IMR-90 (cell line): ENCODE measurements at regions not wholly inside any gene's neighbourhood (a gene's known extent, or its start where the extent isn't known, plus 50 kb on each side); places are given as distances from the start of the nearest gene placed in this dataset.

Source experiments
- ATAC-seq: fragments of 200-7000 bp; cut with Tn5 transposase; 2 replicates; pipeline ENCODE4 v1.9.1; 2020; ENCODE audit warnings: low read depth, mild to moderate bottlenecking, moderate library complexity
- BruUV-seq: library from RNA; stranded (reverse); fragments of 400-500 nt; replicated peaks from 2 replicates; lab custom pipeline; 2021; lab: Mats Ljungman, UMichigan
- CTCF ChIA-PET: fragments of 300-600 bp; formaldehyde crosslinking; extraction: SDS; loops from one replicate; lab custom pipeline; 2021; ENCODE audit warnings: antibody characterized with exemption; lab: Yijun Ruan, JAX
- POLR2A ChIA-PET: fragments of 300-600 bp; sonication (Branson Sonifier 250); formaldehyde crosslinking; loops from one replicate; lab custom pipeline; 2022; ENCODE audit warnings: antibody characterized with exemption; ENCODE audit not compliant: unreplicated experiment; lab: Charles Lee
- DNase-seq: peaks from one replicate; pipeline ENCODE4 v3.0.0; 2013
- H2AFZ ChIP-seq: replicated peaks from 2 replicates; pipeline ENCODE3; 2013; ENCODE audit warnings: low read length, mild to moderate bottlenecking; ENCODE audit not compliant: poor library complexity
- H2AK5ac ChIP-seq: 2 replicates; pipeline ENCODE4 v1.6.1; 2013; ENCODE audit warnings: low read depth, low read length, inconsistent platforms
- H2AK9ac ChIP-seq: replicated peaks from 2 replicates; pipeline ENCODE3; 2013; ENCODE audit warnings: mild to moderate bottlenecking, low read depth, low read length, moderate library complexity; ENCODE audit not compliant: poor library complexity
- H2BK120ac ChIP-seq: 2 replicates; pipeline ENCODE4 v1.6.1; 2013; ENCODE audit warnings: low read depth, low read length, inconsistent platforms
- H2BK15ac ChIP-seq: 3 replicates; pipeline ENCODE4 v1.6.1; 2013; ENCODE audit warnings: low read depth, low read length, inconsistent platforms
- H2BK20ac ChIP-seq: 2 replicates; pipeline ENCODE4 v1.6.1; 2013; ENCODE audit warnings: low read depth, mild to moderate bottlenecking, inconsistent platforms, low read length, moderate library complexity
- H2BK5ac ChIP-seq: 2 replicates; pipeline ENCODE4 v1.6.1; 2013; ENCODE audit warnings: mild to moderate bottlenecking, low read depth, low read length, inconsistent platforms; ENCODE audit not compliant: poor library complexity, severe bottlenecking
- H3K14ac ChIP-seq: replicated peaks from 2 replicates; pipeline ENCODE4 v1.6.1; 2013; ENCODE audit warnings: low read depth, low read length, inconsistent platforms
- H3K18ac ChIP-seq: 2 replicates; pipeline ENCODE4 v1.6.1; 2013; ENCODE audit warnings: low read depth, low read length, control low read depth
- H3K23ac ChIP-seq: 2 replicates; pipeline ENCODE4 v1.6.1; 2013; ENCODE audit warnings: low read depth, low read length, inconsistent platforms
- H3K27ac ChIP-seq: 2 replicates; pipeline ENCODE4 v1.5.1; 2013; ENCODE audit warnings: mild to moderate bottlenecking, control low read depth, low read length; ENCODE audit not compliant: insufficient read depth
- H3K27me3 ChIP-seq: 2 replicates; pipeline ENCODE4 v1.6.1; 2013; ENCODE audit warnings: low read length; ENCODE audit not compliant: control insufficient read depth, insufficient read depth
- H3K36me3 ChIP-seq: 2 replicates; pipeline ENCODE4 v1.6.1; 2013; ENCODE audit warnings: low read length, mixed read lengths; ENCODE audit not compliant: control insufficient read depth, insufficient read depth
- H3K4ac ChIP-seq: 2 replicates; pipeline ENCODE4 v1.6.1; 2013; ENCODE audit warnings: low read depth, low read length, inconsistent platforms
- H3K4me1 ChIP-seq: 2 replicates; pipeline ENCODE4 v1.6.1; 2013; ENCODE audit warnings: low read length, mixed read lengths; ENCODE audit not compliant: control insufficient read depth, insufficient read depth
- H3K4me2 ChIP-seq: 2 replicates; pipeline ENCODE4 v1.6.1; 2013; ENCODE audit warnings: low read depth, mild to moderate bottlenecking, control low read depth, low read length, moderate library complexity
- H3K4me3 ChIP-seq: 2 replicates; pipeline ENCODE4 v1.5.1; 2013; ENCODE audit warnings: low read depth, mild to moderate bottlenecking, control low read depth, low read length, moderate library complexity; ENCODE audit not compliant: insufficient read depth
- H3K56ac ChIP-seq: 2 replicates; pipeline ENCODE4 v1.6.1; 2013; ENCODE audit warnings: low read length, inconsistent platforms; ENCODE audit not compliant: insufficient read depth; ENCODE audit errors: extremely low read depth
- H3K79me1 ChIP-seq, 2 experiments: 2 replicates each; pipeline ENCODE4 v1.6.1; 2013; ENCODE audit warnings: low read length in 2 of 2, inconsistent platforms in 1 of 2, low read depth in 1 of 2
- H3K9ac ChIP-seq: 2 replicates; pipeline ENCODE4 v1.6.1; 2013; ENCODE audit warnings: low read depth, low read length, control low read depth
- H3K9me1 ChIP-seq: 2 replicates; pipeline ENCODE4 v1.6.1; 2013; ENCODE audit warnings: low read length, inconsistent platforms; ENCODE audit not compliant: insufficient read depth
- H3K9me3 ChIP-seq: 2 replicates; pipeline ENCODE4 v1.6.1; 2013; ENCODE audit warnings: low read length; ENCODE audit not compliant: control insufficient read depth, insufficient read depth
- H4K20me1 ChIP-seq: 2 replicates; pipeline ENCODE4 v1.6.1; 2013; ENCODE audit warnings: low read length, inconsistent platforms; ENCODE audit not compliant: insufficient read depth
- H4K5ac ChIP-seq: 2 replicates; pipeline ENCODE4 v1.6.1; 2013; ENCODE audit warnings: mild to moderate bottlenecking, low read depth, low read length, control low read depth
- H4K8ac ChIP-seq, 2 experiments: 2 replicates each; pipeline ENCODE4 v1.6.1; 2013; ENCODE audit warnings: low read depth in 2 of 2, low read length in 2 of 2, control low read depth in 1 of 2, inconsistent platforms in 1 of 2
- H4K91ac ChIP-seq: 2 replicates; pipeline ENCODE4 v1.6.1; 2013; ENCODE audit warnings: low read depth, low read length, inconsistent platforms; ENCODE audit not compliant: insufficient read depth
- BHLHE40 ChIP-seq: fragments of 150-350 bp; IDR thresholded peaks from 2 replicates; pipeline ENCODE4 v1.6.1; 2016; ENCODE audit warnings: mild to moderate bottlenecking, low read depth, low read length
- CEBPB ChIP-seq: IDR thresholded peaks from 2 replicates; pipeline ENCODE4 v1.6.1; 2012; ENCODE audit warnings: low read depth, low read length, improper control_type of control experiment
- CHD1 ChIP-seq: IDR thresholded peaks from 2 replicates; pipeline ENCODE4 v1.6.1; 2012; ENCODE audit warnings: low read depth, low read length, improper control_type of control experiment
- FOS ChIP-seq: fragments of 150-350 bp; IDR thresholded peaks from 2 replicates; pipeline ENCODE4 v1.6.1; 2016; ENCODE audit warnings: low read depth, low read length
- MAFK ChIP-seq: IDR thresholded peaks from 2 replicates; pipeline ENCODE4 v1.6.1; 2012; ENCODE audit warnings: low read depth, low read length, improper control_type of control experiment
- MAZ ChIP-seq: IDR thresholded peaks from 2 replicates; pipeline ENCODE4 v1.6.1; 2012; ENCODE audit warnings: low read depth, mild to moderate bottlenecking, low read length, improper control_type of control experiment, moderate library complexity, borderline replicate concordance
- MXI1 ChIP-seq: IDR thresholded peaks from 2 replicates; pipeline ENCODE4 v1.6.1; 2012; ENCODE audit warnings: low read depth, mild to moderate bottlenecking, low read length, moderate library complexity, borderline replicate concordance
- NFE2L2 ChIP-seq: fragments of 150-350 bp; IDR thresholded peaks from 2 replicates; pipeline ENCODE4 v1.6.1; 2016; ENCODE audit warnings: low read depth, mild to moderate bottlenecking, low read length
- POLR2A ChIP-seq: IDR thresholded peaks from 2 replicates; pipeline ENCODE4 v1.6.1; 2012; ENCODE audit warnings: mild to moderate bottlenecking, low read depth, low read length
- RAD21 ChIP-seq: IDR thresholded peaks from 2 replicates; pipeline ENCODE4 v1.6.1; 2012; ENCODE audit warnings: low read length, improper control_type of control experiment
- RCOR1 ChIP-seq: IDR thresholded peaks from 2 replicates; pipeline ENCODE4 v1.6.1; 2012; ENCODE audit warnings: mild to moderate bottlenecking, low read length, improper control_type of control experiment; ENCODE audit not compliant: insufficient replicate concordance
- RFX5 ChIP-seq: IDR thresholded peaks from 2 replicates; pipeline ENCODE4 v1.8.0; 2012; ENCODE audit warnings: low read depth, mild to moderate bottlenecking, low read length, moderate library complexity
- SMC3 ChIP-seq: fragments of 150-350 bp; IDR thresholded peaks from 2 replicates; pipeline ENCODE4 v1.6.1; 2016; ENCODE audit warnings: low read depth, mild to moderate bottlenecking, antibody characterized with exemption, low read length, moderate library complexity
- WGBS, 2 experiments: methylation state at CpG; one replicate each; pipeline versions ENCODE4 v1.1.5 to v1.1.7; 2013; ENCODE audit warnings: missing lambda C conversion rate in 2 of 2; ENCODE audit not compliant: insufficient read length in 1 of 2; ENCODE audit errors: extremely low coverage in 2 of 2; 5-methylcytosine and 5-hydroxymethylcytosine counted together
- dilution Hi-C: fragments of 300-500 bp; cut with HindIII; formaldehyde crosslinking; loops from one replicate; pipeline ENCODE4 v1.14.3; 2018; ENCODE audit warnings: low sequenced_read_pairs; ENCODE audit not compliant: unreplicated experiment
- in situ Hi-C: fragments of 300-500 bp; cut with MboI; formaldehyde crosslinking; loops from 3 replicates; pipeline ENCODE4 v1.14.3; 2019; ENCODE audit warnings: low sequenced_read_pairs, inconsistent platforms, mixed read lengths
- intact Hi-C: fragments of 100-400 bp; cut with micrococcal nuclease; formaldehyde crosslinking; loops from 2 replicates; pipeline ENCODE4 v1.10.0; 2022
- TF ChIP-seq, protein P1 (sequence below): conservative IDR thresholded peaks from 2 replicates; pipeline ENCODE4 v1.5.1; 2012; ENCODE audit warnings: mild to moderate bottlenecking, low read depth, low read length, improper control_type of control experiment
- TF ChIP-seq, protein P2 (sequence below): fragments of 150-350 bp; IDR thresholded peaks from 2 replicates; pipeline ENCODE4 v1.6.1; 2017; ENCODE audit warnings: mild to moderate bottlenecking, antibody characterized with exemption, low read length, low read depth
- TF ChIP-seq, protein P3 (sequence below): fragments of 150-350 bp; IDR thresholded peaks from 2 replicates; pipeline ENCODE4 v1.6.1; 2016; ENCODE audit warnings: low read depth, mild to moderate bottlenecking, low read length, moderate library complexity, borderline replicate concordance

DNA sequence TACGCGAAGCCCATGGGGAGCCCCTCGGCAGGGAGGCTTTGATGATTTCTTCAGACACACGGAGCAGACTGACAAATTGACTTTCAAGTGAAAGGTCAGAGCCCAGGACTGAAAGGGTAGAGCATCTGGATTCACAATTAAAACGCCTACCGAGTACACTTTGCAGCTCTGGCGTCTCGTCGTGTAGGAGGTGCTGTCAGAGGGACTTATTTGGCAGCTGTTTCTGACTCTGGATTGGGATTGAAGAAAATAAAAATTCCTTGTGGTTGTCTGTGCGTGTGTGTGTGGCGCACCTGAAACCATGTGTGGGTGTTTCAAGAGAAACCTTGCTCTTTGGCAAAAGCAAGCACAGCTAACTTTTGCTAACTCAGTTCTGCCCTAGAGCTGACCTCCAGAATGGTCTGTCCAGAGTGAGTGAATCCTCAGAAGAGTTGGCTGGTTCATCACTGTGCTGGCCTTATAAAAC, 348.7 kb downstream of the HLX start:
- ChIA-PET CTCF (no interaction called here), POLR2A (no interaction called here)
- Histone ChIP-seq H3K18ac (no peak overlapping the region), H2AFZ (no peak overlapping the region), H4K91ac (no peak overlapping the region), H3K4me2 (no peak overlapping the region), H3K9ac (no peak overlapping the region), H3K27ac (no peak overlapping the region), H2BK120ac (no peak overlapping the region), H3K27me3 (no peaks in the 10 kb centered on the region), H3K4ac (no peak overlapping the region), H3K9me3 (0 out of 2 replicates have a peak, but pooled peaks cover 2% of the 10 kb centered on the region), H3K4me1 (no peaks in the 10 kb centered on the region), H2BK5ac (no peak overlapping the region), H3K4me3 (no peak overlapping the region), H3K23ac (no peak overlapping the region), H4K20me1 (no peaks in the 10 kb centered on the region), H2AK9ac (no peak overlapping the region), H3K14ac (no peak overlapping the region), H2AK5ac (no peak overlapping the region), H3K79me1 (no peaks in the 10 kb centered on the region), H2BK15ac (no peak overlapping the region), H3K56ac (no peak overlapping the region), H3K9me1 (no peaks in the 10 kb centered on the region), H4K5ac (no peak overlapping the region), H2BK20ac (no peak overlapping the region), H3K36me3 (no peaks in the 10 kb centered on the region), H4K8ac (no peak overlapping the region)
- no peak for DNase-seq
- TF ChIP-seq MXI1 (no peak), RAD21 (no peak), BHLHE40 (no peak), CEBPB (no peak), RCOR1 (no peak), CHD1 (no peak), FOS (no peak), POLR2A (no peak), MAFK (no peak), RFX5 (no peak), MAZ (no peak), NFE2L2 (no peak), SMC3 (no peak)
- TF ChIP-seq, protein P1, sequence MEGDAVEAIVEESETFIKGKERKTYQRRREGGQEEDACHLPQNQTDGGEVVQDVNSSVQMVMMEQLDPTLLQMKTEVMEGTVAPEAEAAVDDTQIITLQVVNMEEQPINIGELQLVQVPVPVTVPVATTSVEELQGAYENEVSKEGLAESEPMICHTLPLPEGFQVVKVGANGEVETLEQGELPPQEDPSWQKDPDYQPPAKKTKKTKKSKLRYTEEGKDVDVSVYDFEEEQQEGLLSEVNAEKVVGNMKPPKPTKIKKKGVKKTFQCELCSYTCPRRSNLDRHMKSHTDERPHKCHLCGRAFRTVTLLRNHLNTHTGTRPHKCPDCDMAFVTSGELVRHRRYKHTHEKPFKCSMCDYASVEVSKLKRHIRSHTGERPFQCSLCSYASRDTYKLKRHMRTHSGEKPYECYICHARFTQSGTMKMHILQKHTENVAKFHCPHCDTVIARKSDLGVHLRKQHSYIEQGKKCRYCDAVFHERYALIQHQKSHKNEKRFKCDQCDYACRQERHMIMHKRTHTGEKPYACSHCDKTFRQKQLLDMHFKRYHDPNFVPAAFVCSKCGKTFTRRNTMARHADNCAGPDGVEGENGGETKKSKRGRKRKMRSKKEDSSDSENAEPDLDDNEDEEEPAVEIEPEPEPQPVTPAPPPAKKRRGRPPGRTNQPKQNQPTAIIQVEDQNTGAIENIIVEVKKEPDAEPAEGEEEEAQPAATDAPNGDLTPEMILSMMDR, result no peak
- TF ChIP-seq, protein P2, sequence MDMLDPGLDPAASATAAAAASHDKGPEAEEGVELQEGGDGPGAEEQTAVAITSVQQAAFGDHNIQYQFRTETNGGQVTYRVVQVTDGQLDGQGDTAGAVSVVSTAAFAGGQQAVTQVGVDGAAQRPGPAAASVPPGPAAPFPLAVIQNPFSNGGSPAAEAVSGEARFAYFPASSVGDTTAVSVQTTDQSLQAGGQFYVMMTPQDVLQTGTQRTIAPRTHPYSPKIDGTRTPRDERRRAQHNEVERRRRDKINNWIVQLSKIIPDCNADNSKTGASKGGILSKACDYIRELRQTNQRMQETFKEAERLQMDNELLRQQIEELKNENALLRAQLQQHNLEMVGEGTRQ, result no peak
- TF ChIP-seq, protein P3, sequence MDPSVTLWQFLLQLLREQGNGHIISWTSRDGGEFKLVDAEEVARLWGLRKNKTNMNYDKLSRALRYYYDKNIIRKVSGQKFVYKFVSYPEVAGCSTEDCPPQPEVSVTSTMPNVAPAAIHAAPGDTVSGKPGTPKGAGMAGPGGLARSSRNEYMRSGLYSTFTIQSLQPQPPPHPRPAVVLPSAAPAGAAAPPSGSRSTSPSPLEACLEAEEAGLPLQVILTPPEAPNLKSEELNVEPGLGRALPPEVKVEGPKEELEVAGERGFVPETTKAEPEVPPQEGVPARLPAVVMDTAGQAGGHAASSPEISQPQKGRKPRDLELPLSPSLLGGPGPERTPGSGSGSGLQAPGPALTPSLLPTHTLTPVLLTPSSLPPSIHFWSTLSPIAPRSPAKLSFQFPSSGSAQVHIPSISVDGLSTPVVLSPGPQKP, result no peak
- in situ Hi-C loops, result no loop called here
- dilution Hi-C loops, result no loop called here
- intact Hi-C loops, result no loop called here
- no TSS peak for BruUV-seq
- ATAC-seq, result no peak
- 47% methylated on average over 10 of the region's 11 CpGs; no CpG with 5 or more reads in 1 of the 2 experiments for WGBS, 2 experiments
